K562 (cell line): ENCODE measurements at regions not wholly inside any gene's neighbourhood (a gene's known extent, or its start where the extent isn't known, plus 50 kb on each side); places are given as distances from the start of the nearest gene placed in this dataset.

Source experiments
- ATAC-seq: fragments of 200-7000 bp; cut with Tn5 transposase; 3 replicates; pipeline ENCODE4 v1.9.1; 2020; ENCODE audit warnings: moderate library complexity
- BruUV-seq: library from RNA; stranded (reverse); fragments of 400-500 nt; replicated peaks from 2 replicates; lab custom pipeline; 2021; lab: Mats Ljungman, UMichigan
- CTCF ChIA-PET: fragments of 300-600 bp; formaldehyde crosslinking; extraction: SDS; loops from one replicate; lab custom pipeline; 2021; ENCODE audit warnings: low intra/inter-chr PET ratio; lab: Yijun Ruan, JAX
- POLR2A ChIA-PET: fragments of 300-600, 350-650 bp; sonication (Branson Sonifier 250); formaldehyde crosslinking; extraction: SDS; loops from one replicate; lab custom pipeline; 2021; ENCODE audit warnings: antibody characterized with exemption, inconsistent platforms; lab: Yijun Ruan, JAX
- DNase-seq, 4 experiments: peaks; one replicate each; pipeline versions ENCODE4 v3.0.0 to v3.0.0-alpha.2; 2011 to 2018; ENCODE audit warnings: low spot score in 3 of 4, mixed read lengths in 3 of 4; ENCODE audit errors: extremely low read depth in 1 of 4
- FAIRE-seq: peaks from 2 replicates; lab custom pipeline; 2011; peaks lifted over from hg19 to GRCh38; lab: Jason Lieb, UNC
- H2AFZ ChIP-seq: 2 replicates; pipeline ENCODE4 v1.6.0; 2011; ENCODE audit warnings: low read depth, low read length, control low read depth, inconsistent platforms
- H3K27ac ChIP-seq: fragments of 200-600 bp; 3 replicates; pipeline ENCODE4 v1.8.0; 2011; ENCODE audit warnings: low read depth, mild to moderate bottlenecking, control low read depth, inconsistent platforms, low read length, moderate library complexity, mixed read lengths; ENCODE audit errors: extremely low read depth
- H3K27me3 ChIP-seq, 2 experiments: fragments of 300-600 bp in 1 of 2; 2 replicates in 1 of 2; 3 replicates in 1 of 2; pipeline versions ENCODE4 v1.6.0 to v1.8.0; 2011; ENCODE audit warnings: inconsistent platforms in 2 of 2, low read length in 2 of 2, mild to moderate bottlenecking in 1 of 2, mixed read lengths in 1 of 2, moderate library complexity in 1 of 2; ENCODE audit not compliant: control insufficient read depth in 2 of 2, insufficient read depth in 2 of 2
- H3K36me3 ChIP-seq: fragments of 300-600 bp; 3 replicates; pipeline ENCODE4 v1.8.0; 2011; ENCODE audit warnings: mild to moderate bottlenecking, low read length, inconsistent platforms; ENCODE audit not compliant: control insufficient read depth, insufficient read depth
- H3K4me1 ChIP-seq, 2 experiments: fragments of 200-600 bp in 1 of 2; replicated peaks in 1 of 2; 2 replicates in 1 of 2; 3 replicates in 1 of 2; pipeline versions ENCODE4 v1.5.1 to v1.8.0; 2011; ENCODE audit warnings: inconsistent platforms in 2 of 2, low read length in 2 of 2, mild to moderate bottlenecking in 1 of 2, mixed read lengths in 1 of 2, moderate library complexity in 1 of 2; ENCODE audit not compliant: control insufficient read depth in 2 of 2, insufficient read depth in 2 of 2
- H3K4me2 ChIP-seq: 2 replicates; pipeline ENCODE4 v1.6.1; 2011; ENCODE audit warnings: low read length, control low read depth, inconsistent platforms, mixed read lengths; ENCODE audit not compliant: insufficient read depth
- H3K4me3 ChIP-seq: fragments of 200-600 bp; sonication (generic), shearing (Covaris generic); 2 replicates; pipeline ENCODE4 v1.5.1; 2016; ENCODE audit warnings: control low read depth, inconsistent platforms
- H3K79me2 ChIP-seq: fragments of 200-600 bp; 3 replicates; pipeline ENCODE4 v1.8.0; 2011; ENCODE audit warnings: low read length, inconsistent platforms; ENCODE audit not compliant: control insufficient read depth, insufficient read depth
- H3K9ac ChIP-seq, 2 experiments: 2 replicates each; pipeline versions ENCODE4 v1.6.0 to v1.6.1; 2011; ENCODE audit warnings: low read depth in 2 of 2, low read length in 2 of 2, control low read depth in 1 of 2, inconsistent platforms in 1 of 2, mild to moderate bottlenecking in 1 of 2, mixed read lengths in 1 of 2; ENCODE audit not compliant: insufficient read depth in 1 of 2
- H3K9me1 ChIP-seq: one replicate; pipeline ENCODE4 v1.6.0; 2011; ENCODE audit warnings: inconsistent platforms, mild to moderate bottlenecking, low read length, moderate library complexity; ENCODE audit not compliant: control insufficient read depth, insufficient read depth
- H3K9me3 ChIP-seq: replicated peaks from 2 replicates; pipeline ENCODE4 v1.5.1; 2011; ENCODE audit warnings: low read depth, low read length, inconsistent platforms; ENCODE audit not compliant: control insufficient read depth, insufficient read depth
- H4K20me1 ChIP-seq: replicated peaks from 2 replicates; pipeline ENCODE4 v1.6.1; 2011; ENCODE audit warnings: low read length, inconsistent platforms, mixed read lengths; ENCODE audit not compliant: control insufficient read depth, insufficient read depth
- GATA2 ChIP-seq: sonication (generic); formaldehyde crosslinking; IDR thresholded peaks from 2 replicates; pipeline ENCODE4 v1.4.0; 2020; ENCODE audit warnings: mild to moderate bottlenecking, missing genetic modification reagents
- LEF1 ChIP-seq: fragments of 450-650 bp; IDR thresholded peaks from 2 replicates; pipeline ENCODE4 v1.6.1; 2016; ENCODE audit warnings: mild to moderate bottlenecking
- NBN ChIP-seq: fragments of 450-650 bp; IDR thresholded peaks from 2 replicates; pipeline ENCODE4 v1.6.1; 2016; ENCODE audit warnings: low read depth, mild to moderate bottlenecking
- PHB2 ChIP-seq: fragments of 450-650 bp; IDR thresholded peaks from 2 replicates; pipeline ENCODE4 v1.6.1; 2017; ENCODE audit warnings: low read depth
- RBFOX2 ChIP-seq: fragments of 200-400 bp; formaldehyde crosslinking; IDR thresholded peaks from 2 replicates; pipeline ENCODE4 v1.6.1; 2017; ENCODE audit warnings: low read depth, mild to moderate bottlenecking, low read length, moderate library complexity
- THAP7 ChIP-seq: fragments of 250-450 bp; sonication (Bioruptor Pico); IDR thresholded peaks from 2 replicates; pipeline ENCODE4 v1.5.0; 2021
- ZNF551 ChIP-seq: fragments of 250-450 bp; sonication (Bioruptor Pico); IDR thresholded peaks from 2 replicates; pipeline ENCODE4 v1.5.0; 2021; ENCODE audit warnings: mild to moderate bottlenecking, moderate library complexity
- WGBS: fragments of 100-300 bp; shearing (Covaris generic); methylation state at CpG from one replicate; pipeline ENCODE4 v1.1.6; 2016; ENCODE audit warnings: low coverage, mixed read lengths; ENCODE audit not compliant: insufficient coverage; ENCODE audit errors: missing lambda C conversion rate; 5-methylcytosine and 5-hydroxymethylcytosine counted together
- in situ Hi-C: fragments of 300-500 bp; cut with MboI; formaldehyde crosslinking; loops from 4 replicates; pipeline ENCODE4 v1.15.0; 2018; ENCODE audit warnings: inconsistent platforms, mixed read lengths
- intact Hi-C: fragments of 100-400 bp; cut with micrococcal nuclease; formaldehyde crosslinking; loops from 2 replicates; pipeline ENCODE4 v1.14.2; 2022
- TF ChIP-seq, protein P1 (sequence below), 2 experiments: fragments of 200-800 bp in 1 of 2; sonication (Bioruptor generic) in 1 of 2; sonication (generic) in 1 of 2; formaldehyde crosslinking in 1 of 2; IDR thresholded peaks in 1 of 2; conservative IDR thresholded peaks in 1 of 2; 2 replicates each; pipeline versions ENCODE4 v1.5.0 to v1.6.1; 2016 to 2020; ENCODE audit warnings: missing compliant biosample characterization in 1 of 2, missing genetic modification characterization in 1 of 2, missing genetic modification reagents in 1 of 2
- TF ChIP-seq, protein P2 (sequence below), 2 experiments: IDR thresholded peaks in 1 of 2; conservative IDR thresholded peaks in 1 of 2; 2 replicates each; pipeline ENCODE4 v1.6.1; 2016; ENCODE audit warnings: low read depth in 2 of 2, mild to moderate bottlenecking in 1 of 2, missing compliant biosample characterization in 1 of 2, missing genetic modification characterization in 1 of 2, moderate library complexity in 1 of 2
- TF ChIP-seq, protein P3 (sequence below): fragments of 250-450 bp; sonication (Bioruptor Pico); IDR thresholded peaks from 2 replicates; pipeline ENCODE4 v1.5.1; 2021; ENCODE audit warnings: mild to moderate bottlenecking

- TF ChIP-seq NBN: no peak
- TF ChIP-seq LEF1: no peak
- TF ChIP-seq PHB2: no peak
- WGBS: 13% methylated on average over 2 of the region's 2 CpGs
- no peak overlapping the region for H3K4me2 ChIP-seq
- H3K36me3 ChIP-seq: no peaks in the 10 kb centered on the region
- ChIA-PET POLR2A (no interaction called here), CTCF (no interaction called here)
- no peaks in the 10 kb centered on the region for H3K27me3 ChIP-seq
- in situ Hi-C loops (no loop called here), intact Hi-C loops (no loop called here)
- no peak for ATAC-seq
- no peak overlapping the region for H3K27ac ChIP-seq
- FAIRE-seq: no peak
- no peak overlapping the region for H3K9ac ChIP-seq
- H3K9me3 ChIP-seq: no peaks in the 10 kb centered on the region
- H3K4me3 ChIP-seq: no peak overlapping the region
- DNase-seq: no peak
- H3K79me2 ChIP-seq: no peaks in the 10 kb centered on the region
- H3K9me1 ChIP-seq: no peaks in the 10 kb centered on the region
- no peaks in the 10 kb centered on the region for H3K4me1 ChIP-seq
- H2AFZ ChIP-seq: no peak overlapping the region
- no TSS peak for BruUV-seq
- H4K20me1 ChIP-seq: no peaks in the 10 kb centered on the region
Observed at GRCh38 chr2:57862153-57862552, 184.5 kb upstream of the VRK2 start.

DNA sequence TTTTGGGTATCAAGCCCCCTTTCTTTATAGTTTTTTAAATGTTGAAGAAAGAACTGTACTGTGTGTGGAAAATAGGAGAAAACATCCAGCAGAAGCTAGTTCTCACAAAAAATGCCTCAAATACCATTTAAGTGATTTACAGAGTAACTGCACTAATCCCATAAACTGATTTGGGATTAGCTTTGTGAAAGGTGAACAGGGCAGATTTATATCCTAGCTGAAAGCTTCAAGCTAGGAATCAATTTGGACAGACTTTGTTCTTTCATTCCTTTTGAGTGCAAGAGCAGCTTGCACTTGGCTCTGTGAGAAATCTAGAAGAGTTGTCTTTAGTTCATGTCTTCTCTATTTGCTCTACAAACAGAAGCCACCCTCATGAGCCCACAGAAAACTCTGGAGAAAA is 183.9 kb upstream of the VRK2 start:
- CTCF ChIA-PET: no interaction called here
- H3K4me1 ChIP-seq: no peaks in the 10 kb centered on the region
- in situ Hi-C loops: no loop called here
- no peaks in the 10 kb centered on the region for H3K79me2 ChIP-seq
- H3K9ac ChIP-seq: no peak overlapping the region
- H3K9me3 ChIP-seq: no peaks in the 10 kb centered on the region
- POLR2A ChIA-PET: interaction anchor here (0.7 to 1.9 kb wide), 2 partner anchors 11 to 1739 kb away, joined by 3 to 5 read pairs; no protein-coding TSS in a partner anchor
- FAIRE-seq: no peak
- H3K4me3 ChIP-seq: no peak overlapping the region
- intact Hi-C loops: no loop called here
- H4K20me1 ChIP-seq: no peaks in the 10 kb centered on the region
- no peaks in the 10 kb centered on the region for H3K27me3 ChIP-seq
- H3K27ac ChIP-seq: no peak overlapping the region
- no TSS peak for BruUV-seq
- no peak for ATAC-seq
- DNase-seq: no peak
- no peak overlapping the region for H2AFZ ChIP-seq
- H3K9me1 ChIP-seq: no peaks in the 10 kb centered on the region
- no peaks in the 10 kb centered on the region for H3K36me3 ChIP-seq
- H3K4me2 ChIP-seq: no peak overlapping the region
- TF ChIP-seq GATA2 (CRISPR knock-in tag): no peak
- no peak for TF ChIP-seq RBFOX2
- TF ChIP-seq, protein P1, sequence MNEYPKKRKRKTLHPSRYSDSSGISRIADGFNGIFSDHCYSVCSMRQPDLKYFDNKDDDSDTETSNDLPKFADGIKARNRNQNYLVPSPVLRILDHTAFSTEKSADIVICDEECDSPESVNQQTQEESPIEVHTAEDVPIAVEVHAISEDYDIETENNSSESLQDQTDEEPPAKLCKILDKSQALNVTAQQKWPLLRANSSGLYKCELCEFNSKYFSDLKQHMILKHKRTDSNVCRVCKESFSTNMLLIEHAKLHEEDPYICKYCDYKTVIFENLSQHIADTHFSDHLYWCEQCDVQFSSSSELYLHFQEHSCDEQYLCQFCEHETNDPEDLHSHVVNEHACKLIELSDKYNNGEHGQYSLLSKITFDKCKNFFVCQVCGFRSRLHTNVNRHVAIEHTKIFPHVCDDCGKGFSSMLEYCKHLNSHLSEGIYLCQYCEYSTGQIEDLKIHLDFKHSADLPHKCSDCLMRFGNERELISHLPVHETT (CRISPR knock-in tag; conservative IDR thresholded peaks at IDR 0.05 in 1 of 2, IDR thresholded peaks at IDR 0.05 in 1 of 2): no peak
- TF ChIP-seq, protein P2, sequence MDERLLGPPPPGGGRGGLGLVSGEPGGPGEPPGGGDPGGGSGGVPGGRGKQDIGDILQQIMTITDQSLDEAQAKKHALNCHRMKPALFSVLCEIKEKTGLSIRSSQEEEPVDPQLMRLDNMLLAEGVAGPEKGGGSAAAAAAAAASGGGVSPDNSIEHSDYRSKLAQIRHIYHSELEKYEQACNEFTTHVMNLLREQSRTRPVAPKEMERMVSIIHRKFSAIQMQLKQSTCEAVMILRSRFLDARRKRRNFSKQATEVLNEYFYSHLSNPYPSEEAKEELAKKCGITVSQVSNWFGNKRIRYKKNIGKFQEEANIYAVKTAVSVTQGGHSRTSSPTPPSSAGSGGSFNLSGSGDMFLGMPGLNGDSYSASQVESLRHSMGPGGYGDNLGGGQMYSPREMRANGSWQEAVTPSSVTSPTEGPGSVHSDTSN (CRISPR knock-in tag; IDR thresholded peaks at IDR 0.05; ENCODE audit: low read depth): no peak
- TF ChIP-seq, protein P2 (tag; conservative IDR thresholded peaks at IDR 0.05; ENCODE audit: low read depth): no peak
- TF ChIP-seq THAP7 (CRISPR knock-in tag): no peak
- TF ChIP-seq, protein P3, sequence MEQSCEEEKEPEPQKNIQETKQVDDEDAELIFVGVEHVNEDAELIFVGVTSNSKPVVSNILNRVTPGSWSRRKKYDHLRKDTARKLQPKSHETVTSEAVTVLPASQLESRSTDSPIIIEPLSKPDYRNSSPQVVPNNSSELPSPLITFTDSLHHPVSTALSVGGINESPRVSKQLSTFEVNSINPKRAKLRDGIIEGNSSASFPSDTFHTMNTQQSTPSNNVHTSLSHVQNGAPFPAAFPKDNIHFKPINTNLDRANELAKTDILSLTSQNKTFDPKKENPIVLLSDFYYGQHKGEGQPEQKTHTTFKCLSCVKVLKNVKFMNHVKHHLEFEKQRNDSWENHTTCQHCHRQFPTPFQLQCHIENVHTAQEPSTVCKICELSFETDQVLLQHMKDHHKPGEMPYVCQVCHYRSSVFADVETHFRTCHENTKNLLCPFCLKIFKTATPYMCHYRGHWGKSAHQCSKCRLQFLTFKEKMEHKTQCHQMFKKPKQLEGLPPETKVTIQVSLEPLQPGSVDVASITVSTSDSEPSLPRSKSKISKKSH (CRISPR knock-in tag): no peak
- TF ChIP-seq ZNF551 (CRISPR knock-in tag): no peak
